Breast epithelium (tissue), 4 donors: ENCODE measurements at regions not wholly inside any gene's neighbourhood (a gene's known extent, or its start where the extent isn't known, plus 50 kb on each side); places are given as distances from the start of the nearest gene placed in this dataset.

ENCODE experiments used
- DNase-seq, 2 donors: peaks; one replicate each; pipeline ENCODE4 v3.0.0-alpha.2; 2019; ENCODE audit warnings: low spot score in 2 of 2
- H3K27ac ChIP-seq, 2 donors: fragments of 200-600 bp; sonication (generic) in 1 of 2; one replicate each; pipeline ENCODE4 v1.5.1; 2016 to 2019; ENCODE audit warnings: mild to moderate bottlenecking in 1 of 2
- H3K27me3 ChIP-seq, 2 donors: fragments of 200-600 bp; sonication (generic) in 1 of 2; one replicate each; pipeline versions ENCODE4 v1.5.1 to v1.6.0; 2017 to 2019; ENCODE audit warnings: control low read depth in 1 of 2, mild to moderate bottlenecking in 1 of 2
- H3K36me3 ChIP-seq: fragments of 200-600 bp; one replicate; pipeline ENCODE4 v1.5.1; 2019
- H3K4me1 ChIP-seq, 2 donors: fragments of 200-600 bp; sonication (generic); one replicate each; pipeline ENCODE4 v1.5.1; 2016 to 2019; ENCODE audit warnings: control low read depth in 1 of 2
- H3K4me3 ChIP-seq, 3 donors: fragments of 200-600 bp; sonication (generic); 1 replicate in 2 of 3; 2 replicates in 1 of 3; pipeline ENCODE4 v1.5.1; 2016 to 2019; ENCODE audit warnings: mild to moderate bottlenecking in 3 of 3, moderate library complexity in 2 of 3
- H3K9me3 ChIP-seq, 2 donors: fragments of 200-600 bp; sonication (generic) in 1 of 2; one replicate each; pipeline ENCODE4 v1.5.1; 2016 to 2019; ENCODE audit warnings: control low read depth in 1 of 2
- POLR2A ChIP-seq: fragments of 450-650 bp; IDR thresholded peaks from one replicate; pipeline ENCODE4 v1.6.1; 2016; ENCODE audit warnings: antibody characterized with exemption, mild to moderate bottlenecking, moderate library complexity
- POLR2AphosphoS5 ChIP-seq, 3 donors: sonication (generic); formaldehyde crosslinking; IDR thresholded peaks; one replicate each; pipeline ENCODE4 v1.6.1; 2017; ENCODE audit warnings: antibody characterized with exemption in 3 of 3
- intact Hi-C: fragments of 100-400 bp; cut with DNase I; formaldehyde crosslinking; loops from one replicate; pipeline ENCODE4 v1.15.1; 2023; ENCODE audit warnings: low total_unique reads
- TF ChIP-seq, protein P1 (sequence below), 3 donors: fragments of 450-650 bp; IDR thresholded peaks; one replicate each; pipeline ENCODE4 v1.5.1; 2016 to 2017; ENCODE audit warnings: antibody characterized with exemption in 3 of 3, mild to moderate bottlenecking in 3 of 3, moderate library complexity in 3 of 3

DNA sequence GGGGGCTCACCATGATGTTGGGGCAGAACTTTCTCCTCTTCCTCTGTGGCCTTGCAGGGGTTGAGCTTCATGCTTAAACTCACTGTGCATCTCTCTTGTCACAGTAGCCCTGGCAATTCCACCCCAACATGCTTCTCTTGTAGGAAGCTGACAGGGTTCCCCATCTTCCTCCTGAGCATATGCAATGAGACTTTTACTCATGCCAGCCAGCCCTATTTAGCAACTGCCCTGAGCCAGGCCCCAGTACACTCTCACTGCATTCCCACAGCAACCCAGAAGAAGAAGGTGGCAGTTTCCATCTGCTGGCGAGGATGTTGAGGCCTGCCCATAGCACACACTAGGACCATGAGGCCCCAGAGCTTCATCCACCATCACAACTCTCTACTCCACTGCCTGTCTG, 72.2 kb upstream of the TEX51 start:
- TF ChIP-seq POLR2AphosphoS5 (IDR thresholded peaks at IDR 0.05) (no peak), POLR2A (no peak)
- TF ChIP-seq, protein P1, sequence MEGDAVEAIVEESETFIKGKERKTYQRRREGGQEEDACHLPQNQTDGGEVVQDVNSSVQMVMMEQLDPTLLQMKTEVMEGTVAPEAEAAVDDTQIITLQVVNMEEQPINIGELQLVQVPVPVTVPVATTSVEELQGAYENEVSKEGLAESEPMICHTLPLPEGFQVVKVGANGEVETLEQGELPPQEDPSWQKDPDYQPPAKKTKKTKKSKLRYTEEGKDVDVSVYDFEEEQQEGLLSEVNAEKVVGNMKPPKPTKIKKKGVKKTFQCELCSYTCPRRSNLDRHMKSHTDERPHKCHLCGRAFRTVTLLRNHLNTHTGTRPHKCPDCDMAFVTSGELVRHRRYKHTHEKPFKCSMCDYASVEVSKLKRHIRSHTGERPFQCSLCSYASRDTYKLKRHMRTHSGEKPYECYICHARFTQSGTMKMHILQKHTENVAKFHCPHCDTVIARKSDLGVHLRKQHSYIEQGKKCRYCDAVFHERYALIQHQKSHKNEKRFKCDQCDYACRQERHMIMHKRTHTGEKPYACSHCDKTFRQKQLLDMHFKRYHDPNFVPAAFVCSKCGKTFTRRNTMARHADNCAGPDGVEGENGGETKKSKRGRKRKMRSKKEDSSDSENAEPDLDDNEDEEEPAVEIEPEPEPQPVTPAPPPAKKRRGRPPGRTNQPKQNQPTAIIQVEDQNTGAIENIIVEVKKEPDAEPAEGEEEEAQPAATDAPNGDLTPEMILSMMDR (IDR thresholded peaks at IDR 0.05): no peak
- H3K27me3 ChIP-seq: no peaks in the 10 kb centered on the region
- H3K9me3 ChIP-seq: no peaks in the 10 kb centered on the region
- H3K36me3 ChIP-seq: no peaks in the 10 kb centered on the region
- no peaks in the 10 kb centered on the region for H3K4me1 ChIP-seq
- intact Hi-C loops: no loop called here
- no peak overlapping the region for H3K27ac ChIP-seq
- H3K4me3 ChIP-seq: no peak overlapping the region
- peak in 1 of 2 donors; percentile 4 for DNase-seq

DNA sequence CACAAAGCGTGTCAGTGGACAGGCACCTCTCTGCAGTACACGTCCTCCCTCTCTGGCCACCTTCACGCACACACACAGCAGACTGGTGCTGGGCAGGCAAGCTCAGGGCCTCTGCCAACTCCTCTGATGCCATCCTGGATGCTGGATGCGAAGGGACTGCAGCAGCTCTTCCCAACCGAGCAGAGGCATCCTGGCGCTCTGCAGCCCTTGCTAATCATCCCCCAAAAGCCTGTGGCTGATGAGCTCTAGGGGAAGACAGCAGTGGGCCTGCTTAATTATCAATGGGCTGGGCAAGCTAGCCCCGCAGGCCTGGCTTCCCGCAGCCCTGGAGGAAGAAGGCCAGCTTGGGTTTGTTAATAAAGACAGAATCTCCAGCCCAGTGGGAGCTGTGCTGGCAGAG, 71.3 kb upstream of the TEX51 start:
- TF ChIP-seq POLR2A (no peak), POLR2AphosphoS5 (IDR thresholded peaks at IDR 0.05) (no peak)
- TF ChIP-seq, protein P1 (IDR thresholded peaks at IDR 0.05): no peak
- Histone ChIP-seq H3K4me1 (no peaks in the 10 kb centered on the region), H3K27me3 (no peaks in the 10 kb centered on the region), H3K9me3 (no peaks in the 10 kb centered on the region), H3K4me3 (no peak overlapping the region), H3K27ac (no peak overlapping the region), H3K36me3 (no peaks in the 10 kb centered on the region)
- intact Hi-C loops: no loop called here
- DNase-seq: peak in 1 of 2 donors; percentile 7

GRCh38 chr2:126828051-126828450, 70.6 kb upstream of the TEX51 start:
- Histone ChIP-seq H3K4me3 (no peak overlapping the region), H3K36me3 (no peaks in the 10 kb centered on the region), H3K9me3 (no peaks in the 10 kb centered on the region), H3K27ac (no peak overlapping the region), H3K4me1 (no peaks in the 10 kb centered on the region), H3K27me3 (no peaks in the 10 kb centered on the region)
- intact Hi-C loops: no loop called here
- TF ChIP-seq, protein P1 (IDR thresholded peaks at IDR 0.05): no peak
- TF ChIP-seq POLR2AphosphoS5 (IDR thresholded peaks at IDR 0.05): no peak
- TF ChIP-seq POLR2A: no peak
- no peak for DNase-seq

- Histone ChIP-seq H3K4me1 (no peaks in the 10 kb centered on the region), H3K36me3 (no peaks in the 10 kb centered on the region), H3K4me3 (no peak overlapping the region), H3K27ac (no peak overlapping the region), H3K27me3 (no peaks in the 10 kb centered on the region), H3K9me3 (no peaks in the 10 kb centered on the region)
- no peak for DNase-seq
- intact Hi-C loops: no loop called here
- TF ChIP-seq, protein P1 (IDR thresholded peaks at IDR 0.05): no peak
- no peak for TF ChIP-seq POLR2AphosphoS5 (IDR thresholded peaks at IDR 0.05)
- TF ChIP-seq POLR2A: no peak
Observed at GRCh38 chr2:126828491-126828890, 70.2 kb upstream of the TEX51 start.

GRCh38 chr2:126831234-126832005, 67.3 kb upstream of the TEX51 start:
- H3K4me3 ChIP-seq: no peak overlapping the region
- no peaks in the 10 kb centered on the region for H3K36me3 ChIP-seq
- TF ChIP-seq, protein P1 (IDR thresholded peaks at IDR 0.05): no peak
- TF ChIP-seq POLR2A: no peak
- TF ChIP-seq POLR2AphosphoS5 (IDR thresholded peaks at IDR 0.05): no peak
- H3K4me1 ChIP-seq: no peaks in the 10 kb centered on the region
- intact Hi-C loops: no loop called here
- no peaks in the 10 kb centered on the region for H3K9me3 ChIP-seq
- DNase-seq: no peak
- H3K27ac ChIP-seq: no peak overlapping the region
- H3K27me3 ChIP-seq: no peaks in the 10 kb centered on the region
